ENCODE measurements at regions not wholly inside any gene's neighbourhood (a gene's known extent, or its start where the extent isn't known, plus 50 kb on each side); places are given as distances from the start of the nearest gene placed in this dataset.

DNA sequence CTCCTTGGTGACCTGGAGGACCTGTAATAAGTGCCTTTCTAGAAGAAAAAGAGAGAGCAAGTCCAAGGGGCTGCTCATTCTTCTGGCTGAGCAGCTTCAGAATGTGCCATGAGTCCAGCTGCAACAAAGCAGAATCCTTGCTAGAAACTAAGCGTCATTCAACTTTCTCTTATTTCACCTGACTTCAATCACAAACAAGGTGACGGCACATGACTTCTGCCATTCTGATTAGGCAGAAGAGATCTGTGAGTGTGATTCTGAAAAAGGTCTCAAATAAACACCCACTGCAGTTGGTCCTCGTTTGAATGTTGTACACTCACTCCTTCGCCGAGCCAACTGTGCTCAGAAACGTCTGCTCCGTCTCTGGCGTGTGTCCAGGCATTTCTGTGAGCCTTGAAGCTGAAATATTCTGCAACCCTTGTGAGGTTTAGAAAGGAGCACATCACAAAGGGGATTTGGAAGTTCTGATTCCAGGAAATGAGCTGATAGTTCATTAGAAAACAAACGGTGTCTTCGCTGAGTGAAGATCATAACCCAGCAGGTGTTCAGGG, 623.8 kb upstream of the KIRREL3 start:
- no peaks in the 10 kb centered on the region for H3K27me3 ChIP-seq
- DNase-seq = no peak
- H3K4me1 ChIP-seq = no peaks in the 10 kb centered on the region; the same call in 1 of the 2 replicates
- no peaks in the 10 kb centered on the region for H3K36me3 ChIP-seq
- no peak overlapping the region for H3K4me3 ChIP-seq
- no peaks in the 10 kb centered on the region for H3K9me3 ChIP-seq (replicated peaks)
- H3K27ac ChIP-seq = no peak overlapping the region

DNA sequence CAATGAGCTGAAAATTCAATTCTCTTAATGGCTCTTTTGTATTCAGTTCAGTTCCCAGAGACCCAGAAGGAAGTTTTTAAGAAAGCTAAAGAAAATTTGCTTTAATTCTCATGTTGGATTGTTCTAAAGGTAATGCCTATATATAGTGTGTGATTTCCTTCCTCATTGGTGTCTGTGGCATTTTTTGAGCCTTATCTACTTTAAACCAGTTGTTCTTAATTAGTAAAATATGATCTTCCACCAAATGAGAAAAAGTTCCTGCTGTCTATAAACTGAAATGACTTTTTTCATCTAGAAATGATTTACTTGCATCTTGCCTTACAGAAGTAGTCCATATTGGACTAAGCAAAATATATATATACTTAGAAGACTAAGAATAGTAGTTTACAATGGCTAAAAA, 622.1 kb upstream of the KIRREL3 start:
- H3K4me3 ChIP-seq = no peak overlapping the region
- H3K27me3 ChIP-seq = no peaks in the 10 kb centered on the region
- H3K9me3 ChIP-seq (replicated peaks) = no peaks in the 10 kb centered on the region
- no peaks in the 10 kb centered on the region for H3K36me3 ChIP-seq
- no peak for DNase-seq
- H3K27ac ChIP-seq = no peak overlapping the region
- no peaks in the 10 kb centered on the region; the same call in 1 of the 2 replicates for H3K4me1 ChIP-seq

DNA sequence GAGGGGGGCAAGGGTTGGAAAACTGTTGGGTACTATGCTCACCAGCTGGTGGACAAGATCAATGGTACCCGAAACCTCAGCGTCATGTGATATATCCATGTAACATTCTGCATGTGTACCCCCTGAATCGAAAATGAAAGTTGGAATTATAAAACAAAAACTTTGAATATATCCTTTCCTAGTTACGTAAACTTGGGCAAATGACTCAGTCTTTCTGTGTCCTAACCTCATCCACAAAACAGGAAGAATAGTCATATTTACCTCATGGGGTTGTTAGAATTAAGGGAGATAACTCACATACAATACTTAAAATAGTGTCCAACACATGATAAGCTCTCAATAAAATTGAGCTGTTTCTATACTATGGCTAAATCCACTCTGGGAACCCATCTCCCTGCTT, 620.1 kb upstream of the KIRREL3 start:
- no peaks in the 10 kb centered on the region for H3K4me1 ChIP-seq
- no peak overlapping the region for H3K27ac ChIP-seq
- no peaks in the 10 kb centered on the region for H3K36me3 ChIP-seq
- H3K4me3 ChIP-seq = no peak overlapping the region
- DNase-seq = no peak
- H3K9me3 ChIP-seq (replicated peaks) = no peaks in the 10 kb centered on the region
- no peaks in the 10 kb centered on the region for H3K27me3 ChIP-seq

DNA sequence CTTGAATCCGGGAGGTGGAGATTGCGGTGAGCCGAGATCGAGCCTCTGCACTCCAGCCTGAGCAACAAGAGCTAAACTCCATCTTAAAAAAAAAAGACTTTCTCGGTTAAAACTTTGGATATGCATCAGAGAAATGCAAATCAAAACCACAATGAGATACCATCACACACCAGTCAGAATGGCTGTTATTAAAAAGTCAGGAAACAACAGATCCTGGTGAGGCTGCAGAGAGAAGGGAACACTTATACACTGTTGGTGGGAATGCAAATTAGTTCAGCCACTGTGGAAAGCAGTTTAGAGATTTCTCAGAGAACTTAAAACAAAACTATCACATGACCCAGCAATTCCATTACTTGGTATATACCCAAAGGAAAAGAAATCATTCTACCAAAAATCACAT, 619.4 kb upstream of the KIRREL3 start:
- no peaks in the 10 kb centered on the region for H3K9me3 ChIP-seq (replicated peaks)
- H3K4me1 ChIP-seq = no peaks in the 10 kb centered on the region
- H3K36me3 ChIP-seq = no peaks in the 10 kb centered on the region
- H3K27me3 ChIP-seq = no peaks in the 10 kb centered on the region
- no peak overlapping the region for H3K27ac ChIP-seq
- no peak for DNase-seq
- no peak overlapping the region for H3K4me3 ChIP-seq

DNA sequence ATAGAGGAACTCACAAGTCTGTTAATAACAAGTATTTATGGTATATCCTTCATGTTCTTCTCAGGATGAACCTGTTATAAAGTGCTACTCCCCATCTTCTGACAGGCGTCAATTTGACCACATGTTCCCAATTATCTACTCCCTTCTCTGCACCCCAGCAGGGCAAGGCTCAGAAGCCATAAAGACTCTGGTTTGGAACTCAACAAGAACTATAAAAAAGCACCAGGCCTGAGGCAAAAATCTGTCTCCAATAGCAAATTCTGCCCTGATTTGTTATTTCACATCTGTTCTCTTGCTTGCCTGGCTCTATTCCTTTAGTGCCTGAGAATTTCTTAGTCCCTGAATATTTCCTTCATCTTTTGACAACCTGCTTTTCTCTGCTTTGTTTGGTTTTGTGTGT, 618.2 kb upstream of the KIRREL3 start:
- Histone ChIP-seq H3K36me3 (no peaks in the 10 kb centered on the region), H3K27ac (no peak overlapping the region), H3K4me1 (no peaks in the 10 kb centered on the region), H3K27me3 (no peaks in the 10 kb centered on the region), H3K4me3 (no peak overlapping the region), H3K9me3 (replicated peaks) (no peaks in the 10 kb centered on the region)
- DNase-seq = no peak

DNA sequence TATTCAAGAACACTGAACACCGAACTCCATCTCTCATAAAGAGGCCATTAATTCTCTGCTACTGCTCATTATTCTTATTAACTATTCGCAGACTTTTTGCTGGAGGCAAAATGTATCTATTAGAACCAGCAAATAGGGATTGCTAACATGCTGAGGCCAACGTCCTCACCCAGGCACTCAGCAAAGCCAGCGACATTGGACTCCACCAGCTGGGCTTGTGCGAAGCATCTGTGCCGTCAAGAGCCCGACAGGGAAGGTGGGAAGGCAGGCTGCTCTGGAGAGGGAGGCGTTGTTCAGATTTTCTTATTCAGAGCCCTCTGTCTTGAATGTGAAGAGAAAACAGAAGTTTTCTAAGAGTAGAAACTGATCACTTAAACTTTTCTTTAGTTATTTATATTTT, 615.6 kb upstream of the KIRREL3 start:
- no peak overlapping the region for H3K27ac ChIP-seq
- no peaks in the 10 kb centered on the region for H3K4me1 ChIP-seq
- no peak for DNase-seq
- H3K9me3 ChIP-seq (replicated peaks) = no peaks in the 10 kb centered on the region
- no peak overlapping the region for H3K4me3 ChIP-seq
- H3K36me3 ChIP-seq = no peaks in the 10 kb centered on the region
- H3K27me3 ChIP-seq = no peaks in the 10 kb centered on the region

DNA sequence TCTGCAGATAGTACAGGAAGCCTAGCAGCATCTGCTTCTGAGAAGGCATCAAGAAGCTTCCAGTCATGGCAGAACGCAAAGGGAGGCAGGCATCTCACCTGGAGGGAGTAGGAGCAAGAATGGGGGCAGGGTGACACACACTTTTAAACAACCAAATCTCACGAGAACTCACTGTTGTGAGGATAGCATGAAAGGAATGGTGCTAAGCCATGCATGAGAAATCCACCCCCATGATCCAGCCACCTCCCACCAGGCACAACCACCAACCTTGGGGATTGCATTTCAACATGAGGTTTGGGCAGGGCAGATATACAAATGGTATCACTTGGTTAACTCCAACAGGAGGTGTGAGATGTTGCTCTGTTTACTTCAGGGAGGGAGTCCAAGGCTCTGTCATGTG, 612.0 kb upstream of the KIRREL3 start:
- Histone ChIP-seq H3K27ac (no peak overlapping the region), H3K36me3 (no peaks in the 10 kb centered on the region), H3K4me3 (no peak overlapping the region), H3K4me1 (no peaks in the 10 kb centered on the region), H3K9me3 (replicated peaks) (no peaks in the 10 kb centered on the region), H3K27me3 (no peaks in the 10 kb centered on the region)
- no peak for DNase-seq

DNA sequence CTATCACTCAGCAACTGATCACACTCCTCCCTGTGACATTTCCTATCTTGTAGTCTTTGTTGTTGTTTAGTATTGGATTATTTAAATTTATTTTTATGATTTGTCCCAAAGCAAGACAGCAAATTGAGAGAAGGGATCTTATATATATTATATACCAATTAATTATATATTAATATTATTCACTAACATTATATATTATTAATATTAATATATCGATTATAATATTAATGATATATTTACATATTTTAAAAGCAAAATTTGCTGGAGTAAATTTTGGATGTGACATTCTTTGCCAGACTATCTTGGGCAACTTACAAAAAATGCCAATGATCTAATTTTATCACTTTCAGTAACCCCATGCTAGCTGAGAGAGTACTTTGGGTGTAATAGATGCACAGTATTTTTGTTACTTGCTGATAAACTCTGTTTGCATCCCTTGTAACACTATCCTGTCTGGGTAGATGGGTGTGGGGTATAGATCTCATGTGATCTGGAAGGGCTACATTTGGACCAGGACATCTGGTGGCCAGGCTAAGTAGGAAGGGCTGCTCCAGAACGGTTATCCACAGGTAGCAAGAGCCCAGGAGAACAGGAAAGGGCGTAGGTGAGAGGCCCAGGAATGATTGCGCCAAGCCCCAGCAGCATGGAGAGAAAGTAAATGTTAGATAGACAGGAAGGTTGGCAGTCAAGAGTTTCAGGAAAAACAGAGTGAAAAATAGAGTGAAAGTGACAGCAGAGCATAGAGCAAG, 608.6 kb upstream of the KIRREL3 start:
- H3K36me3 ChIP-seq = no peaks in the 10 kb centered on the region
- H3K27me3 ChIP-seq = no peaks in the 10 kb centered on the region
- no peaks in the 10 kb centered on the region for H3K9me3 ChIP-seq (replicated peaks)
- no peaks in the 10 kb centered on the region for H3K4me1 ChIP-seq
- DNase-seq = no peak
- H3K4me3 ChIP-seq = no peak overlapping the region
- no peak overlapping the region for H3K27ac ChIP-seq

DNA sequence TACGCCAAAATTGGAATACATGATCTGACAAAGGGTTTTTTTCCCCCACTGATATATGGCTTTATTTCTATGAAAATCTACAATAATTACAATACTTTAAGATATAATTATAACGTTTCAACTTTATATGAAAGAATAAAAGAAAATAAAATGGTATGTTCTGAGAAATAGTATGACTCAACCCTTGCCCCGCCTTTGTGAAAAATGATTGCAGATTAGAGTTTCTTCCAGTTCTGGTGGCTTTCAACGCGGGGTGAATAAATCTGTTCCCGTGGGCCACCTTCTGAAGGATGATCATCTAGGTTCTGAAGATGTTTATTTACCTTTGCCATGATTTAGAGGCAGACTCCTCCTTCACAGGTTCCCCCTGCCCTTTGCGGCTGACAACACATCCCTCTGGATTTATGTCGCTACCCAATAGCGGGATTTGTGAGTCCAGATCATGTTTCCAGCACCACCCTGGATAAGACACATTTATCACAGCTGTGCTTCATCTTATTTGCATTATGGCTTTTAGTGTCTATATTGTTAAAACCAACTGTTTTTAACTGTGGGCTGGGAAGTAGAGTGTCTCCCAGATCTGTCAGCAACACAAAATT, 607.0 kb upstream of the KIRREL3 start:
- Histone ChIP-seq H3K4me1 (no peaks in the 10 kb centered on the region), H3K36me3 (no peaks in the 10 kb centered on the region), H3K4me3 (no peak overlapping the region), H3K27me3 (no peaks in the 10 kb centered on the region), H3K27ac (no peak overlapping the region), H3K9me3 (replicated peaks) (no peaks in the 10 kb centered on the region)
- no peak for DNase-seq

DNA sequence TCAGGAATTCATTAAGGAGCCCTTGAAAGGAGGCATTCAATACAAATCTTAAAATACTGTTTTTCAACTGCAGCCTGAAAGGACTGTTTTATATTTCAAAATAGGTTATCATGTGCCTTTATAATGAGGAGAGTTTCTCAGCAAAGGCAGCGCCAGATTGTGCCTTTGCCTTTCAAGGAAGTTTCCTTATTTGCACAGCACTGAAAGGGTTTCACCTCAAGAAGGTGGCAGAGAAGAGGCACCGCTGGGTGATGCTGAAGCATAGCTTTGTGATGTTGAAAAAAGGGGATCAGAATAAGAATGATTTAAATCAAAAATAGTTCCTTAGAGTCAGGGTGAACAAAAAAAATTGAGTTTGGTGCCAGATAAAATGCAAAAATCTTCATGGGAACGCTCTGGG, 601.0 kb upstream of the KIRREL3 start:
- Histone ChIP-seq H3K4me3 (no peak overlapping the region), H3K27ac (no peak overlapping the region), H3K27me3 (no peaks in the 10 kb centered on the region), H3K9me3 (replicated peaks) (no peaks in the 10 kb centered on the region), H3K4me1 (no peaks in the 10 kb centered on the region), H3K36me3 (no peaks in the 10 kb centered on the region)
- no peak for DNase-seq

DNA sequence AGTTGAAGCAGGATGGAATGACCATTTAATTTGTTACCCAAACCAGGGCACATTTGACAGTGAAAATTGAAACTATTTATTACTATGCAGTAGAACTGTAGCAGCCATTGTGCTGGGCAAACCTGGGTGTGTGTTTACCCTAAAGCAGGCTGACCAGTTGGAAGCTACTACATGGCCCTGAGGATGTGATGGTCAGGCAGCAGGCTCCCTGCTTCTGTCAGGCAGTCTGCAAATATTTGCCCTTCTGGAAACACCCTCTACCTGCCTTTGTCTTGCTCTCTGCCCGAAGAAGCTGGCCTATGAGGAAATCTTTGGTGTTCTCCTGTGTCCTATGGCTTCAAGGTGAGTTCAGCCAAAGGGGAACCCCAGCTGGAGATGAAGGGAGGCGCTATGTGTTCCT, 600.1 kb upstream of the KIRREL3 start:
- H3K4me3 ChIP-seq = no peak overlapping the region
- H3K27ac ChIP-seq = no peak overlapping the region
- H3K9me3 ChIP-seq (replicated peaks) = no peaks in the 10 kb centered on the region
- H3K36me3 ChIP-seq = no peaks in the 10 kb centered on the region
- no peak for DNase-seq
- no peaks in the 10 kb centered on the region for H3K4me1 ChIP-seq
- no peaks in the 10 kb centered on the region for H3K27me3 ChIP-seq

DNA sequence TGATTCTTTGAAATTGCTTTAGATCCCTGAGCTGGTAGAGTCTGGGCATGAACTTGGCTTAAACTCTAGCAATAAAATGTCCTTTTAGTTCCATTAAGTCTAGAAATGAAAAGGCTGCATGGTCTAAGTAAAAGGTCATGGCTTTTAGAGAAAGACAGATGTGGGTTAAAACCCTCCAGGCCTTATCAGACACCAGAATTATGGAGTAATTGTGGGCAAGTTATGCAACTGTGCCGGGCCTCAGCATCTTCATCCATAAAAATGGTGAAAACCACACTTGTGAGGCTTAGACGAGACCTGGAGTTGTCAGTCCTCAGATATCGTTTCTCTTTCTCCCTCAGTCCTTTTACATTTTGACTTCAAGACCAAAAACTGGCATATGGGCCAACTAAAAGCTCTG, 597.9 kb upstream of the KIRREL3 start:
- Histone ChIP-seq H3K36me3 (no peaks in the 10 kb centered on the region), H3K4me3 (no peak overlapping the region), H3K27me3 (no peaks in the 10 kb centered on the region), H3K4me1 (no peaks in the 10 kb centered on the region), H3K9me3 (replicated peaks) (no peaks in the 10 kb centered on the region), H3K27ac (no peak overlapping the region)
- DNase-seq = no peak

DNA sequence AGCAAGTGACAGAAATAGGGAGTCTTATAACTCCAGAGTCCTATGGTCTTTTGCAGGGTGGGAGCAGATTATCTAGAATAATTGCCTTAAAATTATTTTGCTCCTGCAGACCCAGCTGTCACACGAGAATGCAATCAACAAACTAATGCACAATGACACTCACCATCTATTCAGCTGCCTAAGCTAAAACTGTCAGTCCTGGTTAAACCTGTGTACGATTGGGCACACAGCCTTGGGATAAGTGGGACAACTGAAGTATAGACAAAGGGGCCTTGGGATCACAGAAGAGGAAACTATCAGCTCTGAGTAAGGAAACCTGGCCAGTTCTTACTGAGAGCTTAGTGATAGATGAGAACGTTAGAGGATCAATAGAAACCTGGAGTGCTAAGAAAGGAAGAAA, 595.9 kb upstream of the KIRREL3 start:
- Histone ChIP-seq H3K27ac (no peak overlapping the region), H3K4me3 (no peak overlapping the region), H3K27me3 (no peaks in the 10 kb centered on the region), H3K9me3 (replicated peaks) (no peaks in the 10 kb centered on the region), H3K4me1 (no peaks in the 10 kb centered on the region), H3K36me3 (no peaks in the 10 kb centered on the region)
- DNase-seq = no peak

DNA sequence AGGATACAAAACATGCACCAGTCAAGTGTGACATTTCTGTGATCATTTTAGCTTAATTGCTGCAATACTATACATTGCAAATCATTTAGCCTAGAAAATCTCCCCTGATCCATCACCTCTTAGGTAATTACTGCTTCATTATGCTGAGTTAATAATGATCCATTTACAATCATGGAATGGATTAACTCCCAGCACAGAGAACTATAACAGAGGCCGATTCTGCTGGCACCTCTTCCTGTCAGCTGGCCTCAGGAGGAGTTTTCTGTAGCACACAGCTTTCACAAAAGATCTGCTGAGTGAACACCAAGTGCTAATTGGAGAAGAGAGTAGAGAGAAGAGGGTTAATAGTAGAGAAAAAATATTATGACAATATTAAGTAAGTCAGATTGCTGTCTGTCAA, 591.8 kb upstream of the KIRREL3 start:
- Histone ChIP-seq H3K27me3 (no peaks in the 10 kb centered on the region), H3K4me1 (no peaks in the 10 kb centered on the region), H3K4me3 (no peak overlapping the region), H3K9me3 (replicated peaks) (no peaks in the 10 kb centered on the region), H3K27ac (no peak overlapping the region), H3K36me3 (no peaks in the 10 kb centered on the region)
- no peak for DNase-seq

DNA sequence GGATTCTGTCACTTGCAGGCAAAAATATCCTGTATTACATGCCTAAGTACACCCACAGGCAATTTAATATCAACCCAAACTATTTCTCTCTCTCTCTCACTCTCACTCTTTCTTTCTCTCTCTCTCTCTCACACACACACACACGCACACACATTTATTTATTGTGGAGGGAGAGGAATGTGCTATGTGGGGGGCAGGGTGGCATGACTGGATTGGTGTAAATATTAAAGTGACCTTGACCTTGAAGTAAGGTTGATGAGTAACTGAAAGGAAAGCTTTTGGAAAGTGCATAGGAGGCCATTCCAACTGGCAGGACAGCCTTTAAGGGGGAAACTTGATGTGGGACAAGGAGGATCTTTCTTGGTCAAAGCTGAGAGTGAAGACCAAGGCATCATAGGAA, 589.7 kb upstream of the KIRREL3 start:
- Histone ChIP-seq H3K4me3 (no peak overlapping the region), H3K9me3 (replicated peaks) (no peaks in the 10 kb centered on the region), H3K27me3 (no peaks in the 10 kb centered on the region), H3K27ac (no peak overlapping the region), H3K36me3 (no peaks in the 10 kb centered on the region), H3K4me1 (no peaks in the 10 kb centered on the region)
- DNase-seq = no peak

DNA sequence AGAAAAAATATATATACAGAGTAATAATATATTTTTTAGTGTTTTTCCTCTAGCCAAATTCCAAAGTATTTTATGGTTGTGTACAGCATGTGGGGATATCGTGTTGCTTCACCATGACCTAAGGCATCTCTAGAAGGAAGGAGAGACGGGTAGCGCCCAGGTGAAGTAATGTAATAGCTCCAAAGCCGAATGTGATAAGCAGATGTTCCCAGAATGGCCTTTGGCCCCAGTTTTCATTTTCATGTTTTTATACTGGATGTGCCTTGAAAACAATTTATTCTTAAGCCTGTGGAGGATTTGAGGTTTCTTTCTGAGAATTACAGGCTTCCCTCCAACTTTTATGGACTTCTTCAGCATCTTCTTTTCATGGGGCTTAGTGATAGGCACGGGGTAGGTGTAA, 587.9 kb upstream of the KIRREL3 start:
- Histone ChIP-seq H3K9me3 (replicated peaks) (no peaks in the 10 kb centered on the region), H3K27ac (no peak overlapping the region), H3K4me3 (no peak overlapping the region), H3K27me3 (no peaks in the 10 kb centered on the region), H3K36me3 (no peaks in the 10 kb centered on the region), H3K4me1 (no peaks in the 10 kb centered on the region)
- DNase-seq = no peak

All from SJCRH30 (cell line).